ENCODE measurements at regions not wholly inside any gene's neighbourhood (a gene's known extent, or its start where the extent isn't known, plus 50 kb on each side); places are given as distances from the start of the nearest gene placed in this dataset.

DNA sequence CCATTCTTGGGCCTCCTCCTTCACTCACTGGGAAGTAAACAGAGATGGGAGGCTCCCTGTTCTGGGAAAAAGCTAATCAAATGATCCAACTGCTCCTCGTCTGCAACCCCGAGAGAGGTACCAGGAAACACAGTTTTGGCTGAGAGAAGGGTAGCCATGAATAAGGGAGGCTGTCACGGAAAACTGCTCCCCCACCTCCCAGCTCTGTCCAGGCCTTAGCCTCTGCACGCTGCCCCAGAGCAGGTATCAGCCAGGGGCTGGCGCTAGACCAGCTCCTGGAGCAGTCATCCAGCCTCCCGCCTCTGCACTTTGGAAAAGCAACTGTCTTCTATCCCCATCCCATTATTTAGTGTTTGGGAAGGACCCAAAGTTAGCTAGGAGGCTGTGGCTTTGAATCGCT lies 266.1 kb downstream of the NDUFS4 start:
- Histone ChIP-seq H3K27ac (ENCODE audit: low read depth in 2 of 2, low read length in 2 of 2) (no peak overlapping the region), H3K9ac (ENCODE audit: low read length in 3 of 3) (no peak overlapping the region), H3K27me3 (ENCODE audit: control insufficient read depth, insufficient read depth, low read length) (no peaks in the 10 kb centered on the region), H3K4me3 (ENCODE audit: low read length in 3 of 3) (no peak overlapping the region), H3K4me1 (ENCODE audit: control insufficient read depth in 2 of 3, insufficient read depth in 2 of 3, low read depth in 1 of 3, low read length in 3 of 3) (no peaks in the 10 kb centered on the region), H3K9me3 (ENCODE audit: control insufficient read depth in 2 of 3, insufficient read depth in 1 of 3, low read length in 3 of 3) (peaks cover 0 to 7% (median 0%) of the 10 kb centered on the region in 3 donors), H3K36me3 (ENCODE audit: control insufficient read depth in 2 of 3, insufficient read depth in 3 of 3, low read length in 3 of 3) (no peaks in the 10 kb centered on the region)
- peak in 1 of 5 donors; percentile 30 for DNase-seq
- TF ChIP-seq, protein P1, sequence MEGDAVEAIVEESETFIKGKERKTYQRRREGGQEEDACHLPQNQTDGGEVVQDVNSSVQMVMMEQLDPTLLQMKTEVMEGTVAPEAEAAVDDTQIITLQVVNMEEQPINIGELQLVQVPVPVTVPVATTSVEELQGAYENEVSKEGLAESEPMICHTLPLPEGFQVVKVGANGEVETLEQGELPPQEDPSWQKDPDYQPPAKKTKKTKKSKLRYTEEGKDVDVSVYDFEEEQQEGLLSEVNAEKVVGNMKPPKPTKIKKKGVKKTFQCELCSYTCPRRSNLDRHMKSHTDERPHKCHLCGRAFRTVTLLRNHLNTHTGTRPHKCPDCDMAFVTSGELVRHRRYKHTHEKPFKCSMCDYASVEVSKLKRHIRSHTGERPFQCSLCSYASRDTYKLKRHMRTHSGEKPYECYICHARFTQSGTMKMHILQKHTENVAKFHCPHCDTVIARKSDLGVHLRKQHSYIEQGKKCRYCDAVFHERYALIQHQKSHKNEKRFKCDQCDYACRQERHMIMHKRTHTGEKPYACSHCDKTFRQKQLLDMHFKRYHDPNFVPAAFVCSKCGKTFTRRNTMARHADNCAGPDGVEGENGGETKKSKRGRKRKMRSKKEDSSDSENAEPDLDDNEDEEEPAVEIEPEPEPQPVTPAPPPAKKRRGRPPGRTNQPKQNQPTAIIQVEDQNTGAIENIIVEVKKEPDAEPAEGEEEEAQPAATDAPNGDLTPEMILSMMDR (IDR thresholded peaks at IDR 0.05; ENCODE audit: borderline replicate concordance, extremely low read depth, insufficient read depth) = no peak
- intact Hi-C loops (cut with DNase I) = no loop called here
- FAIRE-seq = no peak

GRCh38 chr5:53827211-53827651 lies 266.8 kb downstream of the NDUFS4 start:
- intact Hi-C loops (cut with DNase I) = no loop called here
- TF ChIP-seq, protein P1 (IDR thresholded peaks at IDR 0.05; ENCODE audit: borderline replicate concordance, extremely low read depth, insufficient read depth) = no peak
- no peak for FAIRE-seq

GRCh38 chr5:53831496-53831895 lies 271.1 kb downstream of the NDUFS4 start:
- Histone ChIP-seq H3K9ac (ENCODE audit: low read length in 3 of 3) (no peak overlapping the region), H3K27me3 (ENCODE audit: control insufficient read depth, insufficient read depth, low read length) (no peaks in the 10 kb centered on the region), H3K4me3 (ENCODE audit: low read length in 3 of 3) (peak overlapping the region in 1 of 3 donors; percentile 6), H3K4me1 (ENCODE audit: control insufficient read depth in 2 of 3, insufficient read depth in 2 of 3, low read depth in 1 of 3, low read length in 3 of 3) (no peaks in the 10 kb centered on the region), H3K27ac (ENCODE audit: low read depth in 2 of 2, low read length in 2 of 2) (no peak overlapping the region), H3K9me3 (ENCODE audit: control insufficient read depth in 2 of 3, insufficient read depth in 1 of 3, low read length in 3 of 3) (peaks cover 0 to 7% (median 0%) of the 10 kb centered on the region in 3 donors), H3K36me3 (ENCODE audit: control insufficient read depth in 2 of 3, insufficient read depth in 3 of 3, low read length in 3 of 3) (no peaks in the 10 kb centered on the region)
- DNase-seq = no peak
- FAIRE-seq = no peak
- TF ChIP-seq, protein P1 (IDR thresholded peaks at IDR 0.05; ENCODE audit: borderline replicate concordance, extremely low read depth, insufficient read depth) = no peak
- intact Hi-C loops (cut with DNase I) = no loop called here

More at GRCh38 chr5:53827211-53827651, 266.8 kb downstream of the NDUFS4 start:
- Histone ChIP-seq H3K4me1 (ENCODE audit: control insufficient read depth in 2 of 3, insufficient read depth in 2 of 3, low read depth in 1 of 3, low read length in 3 of 3) (no peaks in the 10 kb centered on the region), H3K27ac (ENCODE audit: low read depth in 2 of 2, low read length in 2 of 2) (no peak overlapping the region), H3K4me3 (ENCODE audit: low read length in 3 of 3) (no peak overlapping the region), H3K27me3 (ENCODE audit: control insufficient read depth, insufficient read depth, low read length) (no peaks in the 10 kb centered on the region), H3K9me3 (ENCODE audit: control insufficient read depth in 2 of 3, insufficient read depth in 1 of 3, low read length in 3 of 3) (peaks cover 0 to 7% (median 0%) of the 10 kb centered on the region in 3 donors), H3K9ac (ENCODE audit: low read length in 3 of 3) (no peak overlapping the region), H3K36me3 (ENCODE audit: control insufficient read depth in 2 of 3, insufficient read depth in 3 of 3, low read length in 3 of 3) (no peaks in the 10 kb centered on the region)
- DNase-seq = no peak
